ENCODE measurements at regions not wholly inside any gene's neighbourhood (a gene's known extent, or its start where the extent isn't known, plus 50 kb on each side); places are given as distances from the start of the nearest gene placed in this dataset.

- H3K79me2 ChIP-seq (ENCODE audit: control insufficient read depth in 1 of 2, insufficient read depth in 2 of 2, low read length in 2 of 2), result no peaks in the 10 kb centered on the region
- CTCF ChIA-PET (ENCODE audit: partially characterized antibody), result interaction anchor here (1.6 kb wide), 1 partner anchor 9 kb away, joined by 5 read pairs; no protein-coding TSS in a partner anchor
- no peak overlapping the region for H3K9ac ChIP-seq (replicated peaks in 1 of 4; ENCODE audit: extremely low read depth in 1 of 4, low read depth in 3 of 4, low read length in 3 of 4)
- DNase-seq (ENCODE audit: low read depth in 1 of 2, low spot score in 2 of 2) (no peak), FAIRE-seq (no peak)
- H2AK5ac ChIP-seq (ENCODE audit: low read depth, low read length), result no peak overlapping the region
- WGBS, 2 experiments (ENCODE audit: extremely low coverage in 1 of 2, insufficient coverage in 1 of 2, insufficient read length in 1 of 2, insufficient replicate concordance in 2 of 2, low coverage in 1 of 2, low lambda C conversion rate in 2 of 2, missing lambda C conversion rate in 1 of 2), result 90% methylated on average over 10 of the region's 10 CpGs; no CpG with 5 or more reads in 1 of the 2 experiments
- no peaks in the 10 kb centered on the region for H3K9me3 ChIP-seq (ENCODE audit: insufficient read depth in 2 of 2, low read depth in 1 of 2, low read length in 1 of 2)
- no peak overlapping the region for H4K91ac ChIP-seq (replicated peaks; ENCODE audit: insufficient read length, low read length)
- no peak overlapping the region for H3K56ac ChIP-seq (replicated peaks; ENCODE audit: insufficient read length, low read depth, low read length)
- no peaks in the 10 kb centered on the region; a peak in 1 of 7 replicates for H3K27me3 ChIP-seq (replicated peaks in 1 of 4; ENCODE audit: control insufficient read depth in 3 of 4, extremely low read depth in 1 of 4, insufficient read depth in 3 of 4, low read length in 3 of 4)
- no peak overlapping the region for H2BK12ac ChIP-seq (ENCODE audit: low read depth, low read length)
- no peak overlapping the region for H4K5ac ChIP-seq (ENCODE audit: insufficient read length, low read depth, low read length)
- H3K36me3 ChIP-seq (ENCODE audit: control insufficient read depth in 2 of 4, insufficient read depth in 4 of 4, low read length in 3 of 4), result no peaks in the 10 kb centered on the region
- no peak overlapping the region for H2BK15ac ChIP-seq (ENCODE audit: low read length)
- no peaks in the 10 kb centered on the region; the same call in 1 of the 2 replicates for H3K23me2 ChIP-seq (ENCODE audit: low read depth, low read length)
- H3K4me3 ChIP-seq (ENCODE audit: extremely low read depth in 1 of 4, insufficient read depth in 2 of 4, low read depth in 3 of 4, low read length in 4 of 4), result no peak overlapping the region
- H3K4me1 ChIP-seq (replicated peaks in 1 of 4; ENCODE audit: control insufficient read depth in 3 of 4, insufficient read depth in 4 of 4, low read length in 3 of 4), result no peaks in the 10 kb centered on the region; a peak in 1 of 7 replicates
- H2BK120ac ChIP-seq (replicated peaks; ENCODE audit: low read depth, low read length), result no peak overlapping the region
- H4K20me1 ChIP-seq (replicated peaks in 1 of 2; ENCODE audit: control insufficient read depth in 1 of 2, insufficient read depth in 2 of 2, low read length in 2 of 2), result no peaks in the 10 kb centered on the region
- H2AFZ ChIP-seq (ENCODE audit: low read length), result no peak overlapping the region
- no peaks in the 10 kb centered on the region for H3K79me1 ChIP-seq (ENCODE audit: low read depth, low read length)
- H2BK5ac ChIP-seq (ENCODE audit: low read depth, low read length), result no peak overlapping the region
- no peak overlapping the region for H3K27ac ChIP-seq (ENCODE audit: low read depth, low read length)
- H3K4me2 ChIP-seq (ENCODE audit: insufficient read depth in 1 of 2, low read depth in 2 of 2, low read length in 2 of 2), result no peak overlapping the region
- no peak overlapping the region for H3K18ac ChIP-seq (ENCODE audit: extremely low read depth, low read length)
- no peak overlapping the region for H3K4ac ChIP-seq (replicated peaks; ENCODE audit: insufficient read length, low read depth, low read length)
- no peak overlapping the region for H3K23ac ChIP-seq (ENCODE audit: insufficient read length)
- H2BK20ac ChIP-seq (ENCODE audit: low read length), result no peak overlapping the region
- no peak overlapping the region for H3K14ac ChIP-seq (ENCODE audit: insufficient read length)
- no peak overlapping the region for H4K8ac ChIP-seq (ENCODE audit: extremely low read depth, insufficient read depth, low read length)
- POLR2A ChIA-PET (ENCODE audit: partially characterized antibody), result no interaction called here
- TF ChIP-seq JUND (IDR thresholded peaks at IDR 0.05; ENCODE audit: low read length) (no peak), BCL11A (IDR thresholded peaks at IDR 0.05; ENCODE audit: low read depth in 2 of 2, low read length in 2 of 2) (no peak), EZH2 (IDR thresholded peaks at IDR 0.05; ENCODE audit: low read depth, low read length, severe bottlenecking) (no peak), TCF12 (IDR thresholded peaks at IDR 0.05; ENCODE audit: low read depth, low read length) (no peak), RBBP5 (IDR thresholded peaks at IDR 0.05; ENCODE audit: borderline replicate concordance, low read depth, low read length) (no peak), KDM1A (IDR thresholded peaks at IDR 0.05; ENCODE audit: borderline replicate concordance, low read length) (no peak), SIX5 (IDR thresholded peaks at IDR 0.05; ENCODE audit: low read depth, low read length) (no peak), KDM5A (IDR thresholded peaks at IDR 0.05; ENCODE audit: low read length) (no peak), SRF (IDR thresholded peaks at IDR 0.05; ENCODE audit: low read depth, low read length) (no peak), SAP30 (IDR thresholded peaks at IDR 0.05; ENCODE audit: insufficient read depth, insufficient replicate concordance, low read length) (no peak), CTBP2 (IDR thresholded peaks at IDR 0.05; ENCODE audit: borderline replicate concordance, insufficient read depth, insufficient read length, low read length) (no peak), SP1 (IDR thresholded peaks at IDR 0.05; ENCODE audit: low read depth, low read length) (no peak), TBP (IDR thresholded peaks at IDR 0.05; ENCODE audit: low read depth, low read length) (no peak)
Measured at GRCh38 chr5:103366918-103367549, 108.5 kb downstream of the MACIR start.
